Esophagus muscularis mucosa (tissue), 4 donors: ENCODE measurements at regions not wholly inside any gene's neighbourhood (a gene's known extent, or its start where the extent isn't known, plus 50 kb on each side); places are given as distances from the start of the nearest gene placed in this dataset.

Experiments
- EP300 ChIP-seq: sonication (generic); formaldehyde crosslinking; IDR thresholded peaks from one replicate; pipeline ENCODE4 v1.6.1; 2017; ENCODE audit warnings: antibody characterized with exemption
- POLR2A ChIP-seq: fragments of 450-650 bp; IDR thresholded peaks from one replicate; pipeline ENCODE4 v1.6.1; 2017; ENCODE audit warnings: antibody characterized with exemption, moderate library complexity, mild to moderate bottlenecking, low read depth
- POLR2AphosphoS5 ChIP-seq, 2 donors: sonication (generic); formaldehyde crosslinking; IDR thresholded peaks; one replicate each; pipeline ENCODE4 v1.6.1; 2017; ENCODE audit warnings: antibody characterized with exemption in 2 of 2
- TF ChIP-seq, protein P1 (sequence below), 3 experiments: fragments of 200-600 bp in 2 of 3; fragments of 450-650 bp in 1 of 3; sonication (generic) in 2 of 3; IDR thresholded peaks; one replicate each; pipeline ENCODE4 v1.5.1; 2017 to 2019; ENCODE audit warnings: antibody characterized with exemption in 3 of 3, mild to moderate bottlenecking in 2 of 3, moderate library complexity in 1 of 3

GRCh38 chr5:155676967-155677366 lies 650.0 kb upstream of the SGCD start:
- TF ChIP-seq, protein P1, sequence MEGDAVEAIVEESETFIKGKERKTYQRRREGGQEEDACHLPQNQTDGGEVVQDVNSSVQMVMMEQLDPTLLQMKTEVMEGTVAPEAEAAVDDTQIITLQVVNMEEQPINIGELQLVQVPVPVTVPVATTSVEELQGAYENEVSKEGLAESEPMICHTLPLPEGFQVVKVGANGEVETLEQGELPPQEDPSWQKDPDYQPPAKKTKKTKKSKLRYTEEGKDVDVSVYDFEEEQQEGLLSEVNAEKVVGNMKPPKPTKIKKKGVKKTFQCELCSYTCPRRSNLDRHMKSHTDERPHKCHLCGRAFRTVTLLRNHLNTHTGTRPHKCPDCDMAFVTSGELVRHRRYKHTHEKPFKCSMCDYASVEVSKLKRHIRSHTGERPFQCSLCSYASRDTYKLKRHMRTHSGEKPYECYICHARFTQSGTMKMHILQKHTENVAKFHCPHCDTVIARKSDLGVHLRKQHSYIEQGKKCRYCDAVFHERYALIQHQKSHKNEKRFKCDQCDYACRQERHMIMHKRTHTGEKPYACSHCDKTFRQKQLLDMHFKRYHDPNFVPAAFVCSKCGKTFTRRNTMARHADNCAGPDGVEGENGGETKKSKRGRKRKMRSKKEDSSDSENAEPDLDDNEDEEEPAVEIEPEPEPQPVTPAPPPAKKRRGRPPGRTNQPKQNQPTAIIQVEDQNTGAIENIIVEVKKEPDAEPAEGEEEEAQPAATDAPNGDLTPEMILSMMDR (IDR thresholded peaks at IDR 0.05): no peak
- TF ChIP-seq POLR2AphosphoS5 (IDR thresholded peaks at IDR 0.05) (no peak), POLR2A (no peak), EP300 (no peak)
